IPS-18c (cell line): ENCODE measurements at regions not wholly inside any gene's neighbourhood (a gene's known extent, or its start where the extent isn't known, plus 50 kb on each side); places are given as distances from the start of the nearest gene placed in this dataset.

Experiments used
- H3K4me3 ChIP-seq: 2 replicates; pipeline ENCODE4 v1.7.0; 2013; ENCODE audit warnings: low read depth, mild to moderate bottlenecking, low read length, moderate library complexity; ENCODE audit not compliant: insufficient read depth
- H3K9me3 ChIP-seq: one replicate; pipeline ENCODE4 v1.6.1; 2013; ENCODE audit warnings: mild to moderate bottlenecking, low read length, moderate library complexity; ENCODE audit not compliant: control insufficient read depth, insufficient read depth

- Histone ChIP-seq H3K9me3 (peaks cover 2% of the 10 kb centered on the region), H3K4me3 (no peak overlapping the region)
These were observed 1471.1 kb downstream of the TBC1D22A start for GRCh38 chr22:48233586-48233985.

DNA sequence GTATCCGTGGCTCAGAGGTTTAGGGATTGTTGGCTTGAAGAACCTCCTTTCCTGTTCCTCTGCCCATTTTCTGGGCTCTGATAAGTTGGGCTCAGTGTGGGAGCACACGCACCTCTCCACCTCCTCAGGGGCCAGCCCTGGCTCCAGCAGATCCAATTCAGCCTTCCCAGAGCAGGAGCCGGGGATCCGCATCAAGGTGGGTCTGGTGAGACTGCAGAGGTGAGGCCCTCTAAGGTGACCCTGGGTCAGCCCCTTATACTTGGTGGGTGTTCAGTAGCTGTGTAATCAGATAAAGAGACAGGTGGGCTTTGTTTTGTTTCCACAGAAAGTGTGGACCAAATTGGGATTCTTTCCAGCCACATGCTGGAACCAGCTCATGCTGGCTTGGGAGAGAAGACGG is 1466.0 kb downstream of the TBC1D22A start:
- Histone ChIP-seq H3K4me3 (no peak overlapping the region), H3K9me3 (peaks cover 2% of the 10 kb centered on the region)

GRCh38 chr22:48227341-48228018 is 1465.0 kb downstream of the TBC1D22A start:
- Histone ChIP-seq H3K9me3 (peaks cover 2% of the 10 kb centered on the region), H3K4me3 (no peak overlapping the region)

DNA sequence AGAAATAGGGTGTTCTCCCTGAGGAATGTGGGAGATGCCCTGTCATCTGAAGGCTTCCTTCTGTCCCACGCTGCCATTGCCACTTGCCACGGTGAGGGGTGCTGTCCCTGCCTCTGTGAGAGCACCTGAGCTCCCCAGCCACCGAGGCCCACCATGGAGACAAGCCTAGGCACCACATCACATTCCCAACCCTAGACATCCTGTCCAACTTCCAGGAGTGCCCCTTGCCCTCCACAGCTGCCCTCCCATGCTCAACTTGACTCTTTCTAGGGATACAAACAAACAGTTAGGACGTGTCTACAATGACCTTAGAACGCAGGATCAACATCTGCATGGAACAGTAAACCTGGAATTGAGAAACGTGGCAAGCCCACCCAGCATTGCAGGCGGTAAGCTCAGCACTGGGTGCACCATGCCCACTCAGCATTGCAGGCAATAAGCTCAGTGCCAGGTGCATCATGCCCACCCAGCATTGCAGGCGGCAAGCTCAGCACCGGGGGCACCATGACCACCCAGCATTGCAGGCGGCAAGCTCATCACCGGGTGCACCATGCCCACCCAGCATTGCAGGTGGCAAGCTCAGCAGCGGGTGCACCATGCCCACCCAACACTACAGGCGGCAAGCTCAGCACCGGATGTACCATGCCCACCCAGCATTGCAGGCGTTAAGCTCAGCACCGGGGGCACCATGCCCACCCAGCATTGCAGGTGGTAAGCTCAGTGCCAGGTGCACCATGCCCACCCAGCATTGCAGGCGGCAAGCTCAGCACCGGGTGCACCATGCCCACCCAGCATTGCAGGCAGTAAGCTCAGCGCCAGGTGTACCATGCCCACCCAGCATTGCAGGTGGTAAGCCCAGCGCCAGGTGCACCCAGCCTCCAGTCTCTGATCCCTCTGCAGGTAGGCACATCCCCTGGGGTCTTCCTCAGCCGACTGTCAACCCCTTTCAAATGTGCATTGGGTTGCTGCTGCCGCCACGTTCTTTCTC is 1463.9 kb downstream of the TBC1D22A start:
- H3K4me3 ChIP-seq: no peak overlapping the region
- H3K9me3 ChIP-seq: peaks cover 2% of the 10 kb centered on the region

GRCh38 chr22:48224332-48224731 is 1461.9 kb downstream of the TBC1D22A start:
- Histone ChIP-seq H3K9me3 (peaks cover 2% of the 10 kb centered on the region), H3K4me3 (no peak overlapping the region)

- Histone ChIP-seq H3K4me3 (no peak overlapping the region), H3K9me3 (peaks cover 2% of the 10 kb centered on the region)
These were observed 1461.2 kb downstream of the TBC1D22A start for GRCh38 chr22:48223488-48224190.

- Histone ChIP-seq H3K9me3 (peaks cover 2% of the 10 kb centered on the region), H3K4me3 (no peak overlapping the region)
These were observed 1460.5 kb downstream of the TBC1D22A start for GRCh38 chr22:48222742-48223487.

- no peaks in the 10 kb centered on the region for H3K9me3 ChIP-seq
- no peak overlapping the region for H3K4me3 ChIP-seq
These were observed 1456.5 kb downstream of the TBC1D22A start for GRCh38 chr22:48218889-48219420.

DNA sequence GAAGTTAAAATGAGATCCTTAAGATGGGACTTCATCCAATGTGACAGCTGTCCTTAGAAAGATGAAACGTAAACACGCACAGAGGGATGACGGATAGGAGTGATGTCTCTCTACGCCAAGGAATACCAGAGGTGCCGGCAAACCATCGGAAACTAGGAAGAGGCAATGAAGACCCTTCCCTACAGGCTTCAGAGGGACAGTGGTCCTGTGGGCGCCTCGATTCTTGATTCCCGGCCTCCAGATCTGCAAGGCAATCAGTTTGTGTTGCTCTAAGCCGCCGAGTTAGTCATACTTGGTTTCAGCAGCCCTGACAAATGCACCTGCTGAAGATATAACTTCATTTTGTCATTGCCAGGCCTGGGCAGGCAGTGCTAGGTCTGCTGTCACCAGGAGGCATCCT is 1455.1 kb downstream of the TBC1D22A start:
- Histone ChIP-seq H3K4me3 (no peak overlapping the region), H3K9me3 (no peaks in the 10 kb centered on the region)

GRCh38 chr22:48212727-48213126 is 1450.3 kb downstream of the TBC1D22A start:
- H3K4me3 ChIP-seq: no peak overlapping the region

DNA sequence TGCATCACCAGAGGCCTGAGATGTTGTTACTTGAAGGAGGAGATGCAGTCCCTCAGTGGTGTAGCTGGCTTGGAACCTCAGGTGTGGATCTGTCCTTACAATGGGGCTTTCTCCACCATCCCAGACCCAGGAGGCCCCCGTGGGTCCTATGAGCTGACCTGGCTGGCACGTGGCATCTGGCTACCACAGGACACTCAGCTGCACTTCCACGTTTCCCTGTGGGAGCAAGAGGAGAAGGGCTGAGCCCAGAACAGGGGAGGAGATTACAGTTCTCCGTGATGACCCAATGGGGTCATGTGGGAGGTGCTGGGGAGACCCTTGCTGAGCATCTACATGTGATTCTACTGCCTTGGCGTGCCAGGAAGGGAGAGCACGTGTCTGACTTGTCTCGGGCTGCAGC is 1448.4 kb downstream of the TBC1D22A start:
- H3K9me3 ChIP-seq: no peaks in the 10 kb centered on the region

More at GRCh38 chr22:48212727-48213126, 1450.3 kb downstream of the TBC1D22A start:
- no peaks in the 10 kb centered on the region for H3K9me3 ChIP-seq

DNA sequence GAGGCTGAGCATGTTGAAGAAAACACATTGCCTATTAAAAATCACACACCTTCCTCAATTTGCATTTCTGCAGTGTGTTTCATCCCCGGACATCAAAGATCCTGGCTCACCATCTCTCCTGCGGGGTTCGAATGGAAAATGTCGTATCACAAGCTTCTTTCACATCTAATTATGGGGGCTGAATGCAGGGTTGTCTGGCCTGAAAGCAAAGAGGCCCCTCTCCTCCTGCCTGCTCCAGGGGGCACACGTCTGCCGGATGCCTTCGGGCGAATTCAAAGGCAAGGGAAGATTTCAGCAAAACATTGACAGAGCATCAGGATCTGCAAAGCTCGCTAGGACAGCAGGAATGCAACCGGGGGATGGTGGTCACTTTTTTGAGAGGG is 1447.7 kb downstream of the TBC1D22A start:
- Histone ChIP-seq H3K9me3 (no peaks in the 10 kb centered on the region), H3K4me3 (no peak overlapping the region)

More for the DNA sequence above, 1448.4 kb downstream of the TBC1D22A start:
- no peak overlapping the region for H3K4me3 ChIP-seq

DNA sequence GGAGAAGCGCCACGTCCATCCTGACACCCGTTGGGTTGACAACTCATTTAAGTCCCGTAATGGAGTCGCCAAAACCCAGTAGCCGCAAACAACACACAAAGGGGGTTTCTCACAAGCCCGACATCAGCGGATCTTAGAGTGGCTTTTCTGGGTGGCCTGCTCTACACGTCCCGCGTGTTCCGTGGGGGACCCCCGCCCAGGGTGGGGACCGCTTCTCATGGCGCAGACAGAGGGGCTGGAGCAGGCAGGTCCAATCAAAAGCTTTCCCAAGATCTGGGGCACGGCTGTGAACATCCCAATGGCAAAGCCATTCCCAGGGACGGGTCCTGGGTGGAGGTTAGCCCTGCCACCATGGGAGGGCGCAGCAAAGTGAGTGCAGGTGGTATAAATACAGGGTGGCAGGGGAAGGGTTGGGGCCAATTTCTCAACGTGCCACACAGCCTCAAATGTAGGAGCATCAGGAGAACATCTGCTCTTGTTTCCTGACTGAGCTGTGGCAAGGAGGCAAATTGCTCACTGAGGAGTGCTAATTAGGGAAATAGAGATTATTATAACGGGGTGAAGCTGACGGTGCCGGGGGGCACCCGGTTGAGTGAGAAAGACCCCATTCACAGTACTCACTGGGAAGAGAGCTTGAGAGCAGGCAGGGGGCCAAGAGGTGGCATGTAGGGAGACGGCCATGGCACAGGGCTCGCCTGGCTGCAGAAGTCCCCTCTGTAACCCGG is 1447.2 kb downstream of the TBC1D22A start:
- Histone ChIP-seq H3K4me3 (no peak overlapping the region), H3K9me3 (no peaks in the 10 kb centered on the region)

DNA sequence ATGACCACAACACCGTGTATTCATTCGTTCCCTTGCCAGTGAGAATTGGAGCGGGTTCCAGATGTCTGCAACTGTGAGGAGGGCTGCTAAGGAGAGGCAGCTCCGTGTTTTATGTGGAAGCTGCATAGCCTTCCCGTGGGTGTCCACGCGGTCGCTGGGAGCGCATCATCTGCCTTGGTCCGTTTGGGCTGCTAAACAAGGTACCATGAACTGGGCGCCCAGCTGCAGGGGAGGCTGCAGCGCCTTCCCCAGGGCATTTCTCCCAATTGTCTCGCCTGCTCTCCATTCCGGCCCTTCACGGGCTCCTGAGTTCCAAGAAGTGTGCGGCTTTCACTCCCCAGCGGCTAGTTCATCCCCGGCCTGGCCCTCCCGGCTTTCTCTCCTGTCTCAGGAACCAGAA is 1446.4 kb downstream of the TBC1D22A start:
- no peak overlapping the region for H3K4me3 ChIP-seq

GRCh38 chr22:48207919-48208535 is 1445.6 kb downstream of the TBC1D22A start:
- Histone ChIP-seq H3K9me3 (no peaks in the 10 kb centered on the region), H3K4me3 (no peak overlapping the region)

More for the DNA sequence above, 1446.4 kb downstream of the TBC1D22A start:
- H3K9me3 ChIP-seq: no peaks in the 10 kb centered on the region

DNA sequence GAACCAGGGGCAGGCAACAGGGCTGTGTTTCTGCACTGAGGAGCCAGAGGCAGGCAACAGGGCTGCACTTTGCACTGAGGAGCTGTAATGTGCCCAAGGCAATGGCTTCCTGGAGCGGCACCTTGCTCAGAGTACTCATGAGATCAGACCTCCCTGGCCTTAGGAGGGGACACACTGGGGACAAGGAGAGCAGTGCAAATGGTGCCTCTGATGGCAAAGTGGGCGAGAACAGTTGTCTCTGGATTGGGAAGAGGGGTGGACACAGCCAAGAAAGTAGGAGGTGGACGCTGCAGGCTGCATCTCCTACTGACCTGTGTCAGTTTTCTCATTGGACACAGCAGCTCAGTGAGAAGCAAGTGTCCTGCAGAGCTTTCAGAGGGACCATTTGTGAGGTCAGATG is 1443.3 kb downstream of the TBC1D22A start:
- Histone ChIP-seq H3K9me3 (no peaks in the 10 kb centered on the region), H3K4me3 (no peak overlapping the region)
